ENCODE measurements at regions not wholly inside any gene's neighbourhood (a gene's known extent, or its start where the extent isn't known, plus 50 kb on each side); places are given as distances from the start of the nearest gene placed in this dataset.

DNA sequence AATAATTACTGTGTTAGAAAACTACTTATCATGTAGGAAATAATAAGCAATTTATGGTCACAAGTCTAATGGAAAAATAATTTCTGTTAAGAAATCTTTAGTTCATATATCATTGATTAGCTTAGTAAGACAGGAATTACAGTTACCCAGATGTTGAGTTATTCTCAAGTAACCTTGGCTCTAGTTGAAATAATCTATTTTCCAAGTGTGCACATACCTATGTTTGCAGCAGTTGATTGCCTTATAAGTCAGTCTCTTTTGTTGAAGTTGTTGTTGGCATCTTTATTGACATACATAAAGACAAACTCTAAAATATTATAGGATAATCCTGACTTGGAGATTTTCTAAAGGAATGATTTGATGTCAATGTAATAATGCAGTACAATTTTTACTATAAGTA lies 511.4 kb upstream of the KLF12 start:
- no peak overlapping the region for H3K27ac Mint-ChIP-seq
- H3K4me1 Mint-ChIP-seq (ENCODE audit: low read depth), result no peaks in the 10 kb centered on the region
- no peak for DNase-seq (ENCODE audit: low spot score)
- no peaks in the 10 kb centered on the region for H3K9me3 Mint-ChIP-seq
- H3K36me3 Mint-ChIP-seq (ENCODE audit: low read depth), result no peaks in the 10 kb centered on the region
- no peak overlapping the region for H3K4me3 Mint-ChIP-seq
- H3K27me3 Mint-ChIP-seq (ENCODE audit: low read depth), result no peaks in the 10 kb centered on the region

DNA sequence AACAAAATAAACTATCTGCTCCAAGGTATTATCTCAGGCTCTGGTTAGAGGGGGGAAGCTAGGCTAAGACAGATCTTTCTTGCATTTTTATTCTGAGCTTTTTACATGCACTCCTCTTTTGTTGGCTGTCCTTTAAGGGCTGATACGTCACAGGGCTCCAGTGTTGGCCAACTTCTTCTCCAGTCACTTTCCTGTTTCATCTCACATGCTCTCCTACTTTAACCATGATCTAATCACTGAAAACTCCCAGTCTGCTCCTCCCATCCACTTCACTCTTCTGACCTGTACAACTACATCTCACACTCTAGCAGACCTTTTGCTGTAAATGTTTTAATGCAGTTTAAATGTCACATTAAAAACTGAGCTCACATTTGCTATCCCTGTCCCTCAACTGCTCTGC lies 510.0 kb upstream of the KLF12 start:
- H3K36me3 Mint-ChIP-seq (ENCODE audit: low read depth), result no peaks in the 10 kb centered on the region
- no peaks in the 10 kb centered on the region for H3K4me1 Mint-ChIP-seq (ENCODE audit: low read depth)
- H3K27me3 Mint-ChIP-seq (ENCODE audit: low read depth), result no peaks in the 10 kb centered on the region
- H3K4me3 Mint-ChIP-seq, result no peak overlapping the region
- no peaks in the 10 kb centered on the region for H3K9me3 Mint-ChIP-seq
- no peak overlapping the region for H3K27ac Mint-ChIP-seq
- DNase-seq (ENCODE audit: low spot score), result no peak

DNA sequence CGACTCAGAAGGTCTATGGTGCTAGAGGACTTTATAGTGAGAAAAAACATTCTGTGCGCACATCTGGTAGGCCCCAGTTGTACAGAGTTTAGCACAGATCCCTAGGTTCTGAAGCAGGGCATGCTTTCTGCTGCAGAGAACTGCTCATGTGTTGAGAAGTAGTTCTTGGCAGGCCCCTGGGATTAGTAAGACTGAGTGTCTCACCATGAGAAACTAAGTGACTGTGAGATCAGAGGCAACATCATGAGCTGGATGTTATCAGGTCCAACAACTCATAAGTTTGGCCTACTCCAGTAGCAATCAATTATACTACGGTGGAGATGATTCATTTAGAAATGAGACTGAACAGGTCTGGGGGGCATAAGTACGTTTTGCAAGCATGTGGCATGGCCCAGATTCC lies 507.4 kb upstream of the KLF12 start:
- no peak overlapping the region for H3K4me3 Mint-ChIP-seq
- no peak for DNase-seq (ENCODE audit: low spot score)
- no peaks in the 10 kb centered on the region for H3K27me3 Mint-ChIP-seq (ENCODE audit: low read depth)
- H3K36me3 Mint-ChIP-seq (ENCODE audit: low read depth), result no peaks in the 10 kb centered on the region
- H3K9me3 Mint-ChIP-seq, result no peaks in the 10 kb centered on the region
- no peak overlapping the region for H3K27ac Mint-ChIP-seq
- no peaks in the 10 kb centered on the region for H3K4me1 Mint-ChIP-seq (ENCODE audit: low read depth)

DNA sequence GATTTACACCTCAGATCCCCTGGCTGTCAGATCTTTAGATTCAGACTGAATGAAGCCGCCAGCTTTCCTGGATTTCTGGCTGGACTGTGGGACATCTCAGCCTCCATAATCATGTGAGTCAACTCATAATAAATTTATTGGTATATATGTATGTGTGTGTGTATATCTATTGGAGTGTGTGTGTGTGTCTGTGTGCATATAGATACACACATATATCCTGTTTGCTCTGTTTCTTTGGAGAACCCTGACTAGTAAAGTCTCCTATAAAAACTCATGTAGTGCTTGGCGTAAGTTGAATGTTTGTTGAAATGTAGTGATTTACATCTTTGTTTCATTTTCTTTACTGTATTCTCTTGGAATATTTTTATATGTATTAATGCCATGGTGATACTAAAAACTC lies 499.5 kb upstream of the KLF12 start:
- Mint-ChIP-seq H3K27me3 (ENCODE audit: low read depth) (no peaks in the 10 kb centered on the region), H3K9me3 (no peaks in the 10 kb centered on the region), H3K27ac (no peak overlapping the region), H3K36me3 (ENCODE audit: low read depth) (no peaks in the 10 kb centered on the region), H3K4me3 (no peak overlapping the region), H3K4me1 (ENCODE audit: low read depth) (no peaks in the 10 kb centered on the region)
- no peak for DNase-seq (ENCODE audit: low spot score)

DNA sequence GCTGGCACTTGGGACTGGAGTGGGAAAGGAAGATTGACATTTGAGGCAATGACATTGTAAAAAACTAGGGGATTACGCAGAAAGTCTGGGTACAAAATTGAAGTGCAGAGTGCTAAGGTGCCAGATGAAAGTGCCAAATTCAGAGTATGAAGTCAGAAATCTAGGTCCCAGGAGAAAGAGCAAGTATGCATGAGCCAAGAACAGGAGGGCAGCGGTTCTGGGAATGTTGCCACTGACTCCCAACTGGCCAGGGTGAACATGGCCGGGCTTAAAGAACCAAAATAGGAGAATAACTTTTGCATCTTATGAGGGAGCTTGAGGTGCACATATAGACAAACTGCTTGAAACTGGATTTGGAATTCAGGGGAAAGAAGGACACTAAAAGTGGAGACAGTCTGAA lies 495.8 kb upstream of the KLF12 start:
- no peak overlapping the region for H3K27ac Mint-ChIP-seq
- H3K4me1 Mint-ChIP-seq (ENCODE audit: low read depth), result no peaks in the 10 kb centered on the region
- no peaks in the 10 kb centered on the region for H3K27me3 Mint-ChIP-seq (ENCODE audit: low read depth)
- no peaks in the 10 kb centered on the region for H3K9me3 Mint-ChIP-seq
- H3K4me3 Mint-ChIP-seq, result no peak overlapping the region
- H3K36me3 Mint-ChIP-seq (ENCODE audit: low read depth), result no peaks in the 10 kb centered on the region
- DNase-seq (ENCODE audit: low spot score), result no peak

DNA sequence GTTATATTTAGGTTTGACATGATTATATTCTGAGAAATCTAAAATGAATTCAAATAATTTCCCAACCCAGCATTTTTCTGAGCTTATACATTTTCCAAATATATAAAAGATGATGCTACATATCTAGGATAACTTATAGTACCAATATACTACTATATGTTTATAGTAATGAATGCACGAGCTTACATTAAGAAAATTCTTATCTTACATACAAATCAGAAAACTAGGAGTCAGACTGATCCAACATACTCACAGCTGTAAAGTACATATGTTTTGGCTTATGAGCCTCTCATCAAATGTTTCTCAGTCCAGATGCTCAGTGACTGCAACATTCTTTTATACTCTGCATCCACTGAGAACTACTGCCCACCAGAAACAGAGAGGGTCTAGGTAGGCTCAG lies 491.3 kb upstream of the KLF12 start:
- Mint-ChIP-seq H3K9me3 (no peaks in the 10 kb centered on the region), H3K36me3 (ENCODE audit: low read depth) (no peaks in the 10 kb centered on the region), H3K4me1 (ENCODE audit: low read depth) (no peaks in the 10 kb centered on the region), H3K27me3 (ENCODE audit: low read depth) (no peaks in the 10 kb centered on the region), H3K27ac (no peak overlapping the region), H3K4me3 (no peak overlapping the region)
- no peak for DNase-seq (ENCODE audit: low spot score)

DNA sequence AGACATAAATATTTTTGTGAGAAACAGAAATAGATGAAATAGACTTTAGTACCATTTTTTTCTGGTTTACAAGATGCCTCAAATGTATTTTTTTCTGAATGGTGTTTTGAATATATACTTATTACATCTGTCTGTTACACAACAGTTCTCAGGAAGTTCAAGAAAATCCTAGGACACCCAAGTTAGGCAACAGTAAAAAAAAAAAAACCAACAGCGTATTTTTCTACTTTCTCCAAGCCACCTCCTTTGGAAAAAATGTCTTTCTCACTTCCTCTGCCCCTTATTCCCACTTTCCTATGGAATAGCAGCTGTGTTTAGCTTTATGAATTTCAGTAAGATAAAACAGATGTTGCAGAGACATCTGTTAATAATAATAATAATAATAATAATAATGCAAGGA lies 489.6 kb upstream of the KLF12 start:
- no peak overlapping the region for H3K4me3 Mint-ChIP-seq
- DNase-seq (ENCODE audit: low spot score), result no peak
- H3K9me3 Mint-ChIP-seq, result no peaks in the 10 kb centered on the region
- no peak overlapping the region for H3K27ac Mint-ChIP-seq
- H3K27me3 Mint-ChIP-seq (ENCODE audit: low read depth), result no peaks in the 10 kb centered on the region
- no peaks in the 10 kb centered on the region for H3K36me3 Mint-ChIP-seq (ENCODE audit: low read depth)
- no peaks in the 10 kb centered on the region for H3K4me1 Mint-ChIP-seq (ENCODE audit: low read depth)

DNA sequence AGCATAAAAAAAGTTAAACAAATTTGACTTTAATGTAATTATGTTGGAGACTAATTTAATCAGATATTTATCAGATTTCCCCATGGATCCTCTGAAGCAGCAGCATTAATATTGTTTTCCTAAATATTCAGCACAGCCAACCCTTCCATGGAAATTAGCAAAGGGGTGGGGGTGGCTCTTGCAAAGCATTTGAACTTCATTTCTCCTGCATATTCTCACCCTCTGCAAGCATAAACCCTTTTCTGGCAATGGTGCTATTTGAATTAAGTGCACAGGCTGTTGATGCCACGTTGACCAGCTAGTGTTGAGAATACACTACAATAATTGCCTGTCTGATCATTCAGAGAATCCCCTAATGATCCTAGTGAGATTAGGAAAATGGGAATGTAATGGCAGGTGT lies 488.1 kb upstream of the KLF12 start:
- no peak overlapping the region for H3K27ac Mint-ChIP-seq
- H3K27me3 Mint-ChIP-seq (ENCODE audit: low read depth), result no peaks in the 10 kb centered on the region
- DNase-seq (ENCODE audit: low spot score), result no peak
- no peaks in the 10 kb centered on the region for H3K36me3 Mint-ChIP-seq (ENCODE audit: low read depth)
- no peak overlapping the region for H3K4me3 Mint-ChIP-seq
- H3K9me3 Mint-ChIP-seq, result no peaks in the 10 kb centered on the region
- no peaks in the 10 kb centered on the region for H3K4me1 Mint-ChIP-seq (ENCODE audit: low read depth)

DNA sequence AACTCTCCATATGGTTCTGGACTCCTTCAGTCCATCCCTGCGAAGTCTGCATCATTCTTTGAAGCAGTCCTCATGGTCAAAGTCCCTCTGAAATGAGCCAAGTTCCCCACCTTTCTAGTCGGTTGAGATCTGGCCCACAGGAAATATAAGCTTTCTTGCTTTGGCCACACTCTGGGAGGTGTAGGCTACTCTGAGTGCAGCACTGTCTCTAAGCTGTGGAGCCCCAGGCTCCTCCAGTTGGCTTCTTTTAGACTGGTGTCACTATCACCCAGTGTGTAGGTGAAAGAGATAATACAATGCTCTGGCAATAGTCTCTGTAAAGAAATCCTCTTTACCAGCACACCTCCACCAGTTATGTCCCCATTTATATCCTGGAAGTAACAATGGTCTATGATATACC lies 486.5 kb upstream of the KLF12 start:
- DNase-seq (ENCODE audit: low spot score), result no peak
- Mint-ChIP-seq H3K9me3 (no peaks in the 10 kb centered on the region), H3K36me3 (ENCODE audit: low read depth) (no peaks in the 10 kb centered on the region), H3K27me3 (ENCODE audit: low read depth) (no peaks in the 10 kb centered on the region), H3K27ac (no peak overlapping the region), H3K4me3 (no peak overlapping the region), H3K4me1 (ENCODE audit: low read depth) (no peaks in the 10 kb centered on the region)

DNA sequence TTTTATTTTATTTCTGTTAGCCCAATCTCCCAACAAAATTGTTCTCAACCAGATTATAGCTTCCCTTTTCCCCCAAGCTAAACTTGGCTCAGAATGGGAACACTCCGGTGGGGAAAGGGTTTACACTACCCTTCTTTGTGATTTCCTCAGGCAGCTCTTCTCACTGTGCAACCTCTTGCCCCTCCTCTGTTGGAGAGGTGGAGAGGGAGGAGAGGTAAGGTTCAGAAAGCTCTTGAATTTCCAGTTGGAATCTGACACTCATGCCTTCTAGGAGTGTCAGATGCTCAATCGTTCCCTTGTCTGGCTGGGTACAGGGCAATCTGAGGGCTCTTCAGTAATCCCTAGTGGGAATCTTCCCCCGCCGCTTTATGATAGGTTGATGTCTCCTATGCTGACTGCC lies 486.1 kb upstream of the KLF12 start:
- Mint-ChIP-seq H3K27ac (no peak overlapping the region), H3K4me3 (no peak overlapping the region), H3K9me3 (no peaks in the 10 kb centered on the region)

DNA sequence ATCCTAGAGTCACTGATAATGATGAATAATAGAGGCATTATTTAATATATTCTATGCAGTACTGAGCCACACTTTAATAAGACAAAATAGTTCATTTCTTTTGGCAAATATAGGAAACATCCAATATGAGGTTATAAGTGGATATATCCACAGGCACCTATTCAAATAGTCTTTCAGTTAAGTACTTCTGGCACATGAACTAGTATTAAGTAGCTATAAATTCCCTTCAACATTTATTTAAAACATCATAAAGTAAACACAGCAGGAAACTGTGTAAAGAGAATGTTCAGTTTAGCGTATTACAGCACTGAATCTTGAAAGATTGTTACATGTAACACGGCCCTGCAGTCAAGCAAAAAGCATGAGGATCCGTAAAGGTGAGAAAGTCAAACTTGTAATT lies 463.3 kb upstream of the KLF12 start:
- Mint-ChIP-seq H3K4me1 (ENCODE audit: low read depth) (no peaks in the 10 kb centered on the region), H3K36me3 (ENCODE audit: low read depth) (no peaks in the 10 kb centered on the region), H3K4me3 (no peak overlapping the region), H3K9me3 (no peaks in the 10 kb centered on the region), H3K27me3 (ENCODE audit: low read depth) (no peaks in the 10 kb centered on the region), H3K27ac (no peak overlapping the region)
- DNase-seq (ENCODE audit: low spot score), result no peak

More for the DNA sequence above, 486.1 kb upstream of the KLF12 start:
- Mint-ChIP-seq H3K36me3 (ENCODE audit: low read depth) (no peaks in the 10 kb centered on the region), H3K4me1 (ENCODE audit: low read depth) (no peaks in the 10 kb centered on the region), H3K27me3 (ENCODE audit: low read depth) (no peaks in the 10 kb centered on the region)
- DNase-seq (ENCODE audit: low spot score), result no peak

DNA sequence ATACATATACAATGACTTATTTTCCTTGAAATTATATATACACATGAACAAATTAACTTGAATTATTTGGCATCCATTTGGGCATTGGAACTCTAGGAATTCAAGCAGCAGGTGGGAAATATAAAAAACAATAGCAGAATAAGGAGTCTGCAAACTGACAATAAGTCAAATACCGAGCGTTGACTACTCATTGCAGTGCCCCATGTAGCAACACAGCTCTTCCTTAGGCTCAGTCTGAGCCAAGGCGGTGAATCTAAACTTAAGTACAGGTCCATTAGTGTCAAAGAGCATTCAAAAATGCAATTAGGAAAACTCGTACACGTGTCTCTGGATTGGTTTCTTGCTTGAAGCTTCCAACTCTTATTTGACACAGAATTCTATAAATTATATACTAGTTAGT lies 462.5 kb upstream of the KLF12 start:
- Mint-ChIP-seq H3K9me3 (no peaks in the 10 kb centered on the region), H3K27me3 (ENCODE audit: low read depth) (no peaks in the 10 kb centered on the region), H3K4me3 (no peak overlapping the region), H3K36me3 (ENCODE audit: low read depth) (no peaks in the 10 kb centered on the region), H3K27ac (no peak overlapping the region), H3K4me1 (ENCODE audit: low read depth) (no peaks in the 10 kb centered on the region)
- DNase-seq (ENCODE audit: low spot score), result no peak

DNA sequence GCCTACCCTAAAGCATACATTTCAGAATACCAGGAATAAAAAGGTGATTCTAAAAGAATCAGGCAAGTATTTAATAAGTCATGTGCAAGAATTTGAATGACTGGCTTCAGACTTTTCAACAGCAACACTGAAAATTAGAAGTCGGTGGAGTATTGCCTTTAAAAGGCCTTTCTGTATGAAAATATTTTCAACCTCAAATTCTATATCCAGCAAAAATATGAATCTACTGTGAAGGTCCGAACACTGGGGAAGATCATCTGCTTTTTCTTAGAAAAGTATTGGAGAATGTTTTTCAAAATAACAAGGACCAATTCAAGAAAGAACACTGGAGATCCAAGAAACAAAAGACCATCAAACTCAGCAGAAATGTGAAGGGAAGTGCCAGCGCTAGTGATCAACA lies 459.5 kb upstream of the KLF12 start:
- Mint-ChIP-seq H3K4me1 (ENCODE audit: low read depth) (no peaks in the 10 kb centered on the region), H3K4me3 (no peak overlapping the region), H3K9me3 (no peaks in the 10 kb centered on the region), H3K27me3 (ENCODE audit: low read depth) (no peaks in the 10 kb centered on the region), H3K36me3 (ENCODE audit: low read depth) (no peaks in the 10 kb centered on the region), H3K27ac (no peak overlapping the region)
- no peak for DNase-seq (ENCODE audit: low spot score)

DNA sequence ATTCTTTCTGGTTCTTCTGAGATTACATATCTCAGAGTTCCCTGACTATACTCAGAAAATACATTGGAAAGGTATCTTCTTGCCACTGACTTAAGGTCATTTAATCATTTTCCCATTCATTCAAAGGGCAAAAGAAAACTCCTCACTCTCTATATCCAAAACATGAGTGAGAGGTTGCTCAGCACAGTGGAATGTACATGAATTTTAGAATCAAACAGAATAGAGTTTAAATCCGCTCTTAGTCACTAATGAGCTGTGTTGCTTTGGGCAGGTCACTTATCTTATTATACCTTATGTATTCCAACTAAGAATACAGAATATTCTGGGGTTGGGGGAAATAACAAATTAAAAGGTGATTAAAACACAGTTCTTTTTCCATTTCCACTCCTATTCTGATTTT lies 452.6 kb upstream of the KLF12 start:
- H3K4me1 Mint-ChIP-seq (ENCODE audit: low read depth), result no peaks in the 10 kb centered on the region
- no peak overlapping the region for H3K4me3 Mint-ChIP-seq
- H3K9me3 Mint-ChIP-seq, result no peaks in the 10 kb centered on the region
- no peak for DNase-seq (ENCODE audit: low spot score)
- H3K27ac Mint-ChIP-seq, result no peak overlapping the region
- H3K27me3 Mint-ChIP-seq (ENCODE audit: low read depth), result peaks cover 2% of the 10 kb centered on the region
- H3K36me3 Mint-ChIP-seq (ENCODE audit: low read depth), result no peaks in the 10 kb centered on the region

DNA sequence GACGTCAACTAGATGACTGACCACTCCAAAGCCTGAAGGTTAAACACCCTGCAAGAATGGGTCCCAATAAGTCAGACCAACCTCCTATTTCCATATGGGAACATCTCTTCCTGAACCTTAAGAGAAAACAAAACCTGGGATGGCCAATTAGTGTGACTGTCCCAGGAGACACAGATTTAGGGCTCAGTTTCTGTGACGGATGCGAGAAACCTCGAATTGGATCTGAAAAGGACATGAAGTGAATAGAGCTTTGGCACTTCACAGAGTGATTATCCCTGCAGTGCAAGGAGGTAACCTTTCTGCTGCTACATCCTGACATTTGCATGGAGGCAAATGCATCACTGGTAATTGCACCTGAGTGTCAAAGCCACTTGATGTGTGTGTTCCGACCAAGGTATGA lies 442.2 kb upstream of the KLF12 start:
- DNase-seq (ENCODE audit: low spot score), result no peak
- Mint-ChIP-seq H3K27ac (no peak overlapping the region), H3K27me3 (ENCODE audit: low read depth) (peaks cover 48% of the 10 kb centered on the region)

DNA sequence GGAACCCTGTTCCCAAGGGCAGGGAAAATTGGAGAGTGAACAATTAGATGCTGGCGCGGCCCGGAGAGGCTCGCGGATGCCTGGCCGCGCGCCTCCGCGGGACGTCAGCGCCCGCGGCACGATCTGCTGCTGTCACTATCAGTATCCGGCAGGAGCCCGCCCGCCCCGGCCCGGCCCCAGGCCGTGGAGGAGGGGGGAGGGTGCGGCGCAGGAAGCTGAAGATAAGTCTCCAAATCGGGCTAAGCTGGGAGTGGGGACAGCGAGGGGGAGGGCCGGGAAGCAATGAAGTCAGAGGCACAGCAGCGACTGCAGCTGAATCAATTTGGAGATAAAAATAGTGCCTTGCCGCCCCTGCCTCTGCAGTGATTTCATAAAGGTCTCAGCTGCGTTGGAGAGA lies 441.5 kb upstream of the KLF12 start:
- Mint-ChIP-seq H3K4me3 (peak overlapping the region; percentile 70), H3K27me3 (ENCODE audit: low read depth) (peaks cover 48% of the 10 kb centered on the region), H3K36me3 (ENCODE audit: low read depth) (no peaks in the 10 kb centered on the region), H3K4me1 (ENCODE audit: low read depth) (peaks cover 5% of the 10 kb centered on the region), H3K9me3 (no peaks in the 10 kb centered on the region), H3K27ac (no peak overlapping the region)
- DNase-seq (ENCODE audit: low spot score), result peak; percentile 17

More for the DNA sequence above, 442.2 kb upstream of the KLF12 start:
- Mint-ChIP-seq H3K36me3 (ENCODE audit: low read depth) (no peaks in the 10 kb centered on the region), H3K9me3 (no peaks in the 10 kb centered on the region), H3K4me1 (ENCODE audit: low read depth) (peaks cover 5% of the 10 kb centered on the region), H3K4me3 (no peak overlapping the region)

All from T-helper 2 cell treated with Interferon-gamma antibody and Interleukin-4, amounts not matched to agents 5 μg/mL and 100 μg/mL, for 36 hours (primary cell).